ENCODE measurements at regions not wholly inside any gene's neighbourhood (a gene's known extent, or its start where the extent isn't known, plus 50 kb on each side); places are given as distances from the start of the nearest gene placed in this dataset.

- Mint-ChIP-seq H3K36me3 (ENCODE audit: insufficient read depth) (peaks cover 3% of the 10 kb centered on the region), H3K9me3 (ENCODE audit: low read depth) (peaks cover 43% of the 10 kb centered on the region), H3K27ac (no peak overlapping the region), H3K27me3 (no peaks in the 10 kb centered on the region), H3K4me1 (ENCODE audit: low read depth) (no peaks in the 10 kb centered on the region), H3K4me3 (ENCODE audit: low read depth) (no peak overlapping the region)
- DNase-seq (ENCODE audit: low spot score, unreplicated experiment), result no peak
- no peak for TF ChIP-seq CTCF (IDR thresholded peaks at IDR 0.05; ENCODE audit: unreplicated experiment)
Measured at GRCh38 chr5:35561396-35561795, 56.3 kb upstream of the SPEF2 start.

GRCh38 chr5:35557748-35558147 is 59.9 kb upstream of the SPEF2 start:
- Mint-ChIP-seq H3K9me3 (ENCODE audit: low read depth) (peaks cover 39% of the 10 kb centered on the region), H3K36me3 (ENCODE audit: insufficient read depth) (peaks cover 3% of the 10 kb centered on the region), H3K27me3 (no peaks in the 10 kb centered on the region), H3K4me1 (ENCODE audit: low read depth) (no peaks in the 10 kb centered on the region), H3K27ac (no peak overlapping the region), H3K4me3 (ENCODE audit: low read depth) (no peak overlapping the region)
- DNase-seq (ENCODE audit: low spot score, unreplicated experiment), result no peak
- no peak for TF ChIP-seq CTCF (IDR thresholded peaks at IDR 0.05; ENCODE audit: unreplicated experiment)

- no peak overlapping the region for H3K4me3 Mint-ChIP-seq (ENCODE audit: low read depth)
- DNase-seq (ENCODE audit: low spot score, unreplicated experiment), result no peak
- no peak for TF ChIP-seq CTCF (IDR thresholded peaks at IDR 0.05; ENCODE audit: unreplicated experiment)
- H3K36me3 Mint-ChIP-seq (ENCODE audit: insufficient read depth), result peaks cover 2% of the 10 kb centered on the region
- no peaks in the 10 kb centered on the region for H3K4me1 Mint-ChIP-seq (ENCODE audit: low read depth)
- H3K27ac Mint-ChIP-seq, result no peak overlapping the region
- peaks cover 34% of the 10 kb centered on the region for H3K9me3 Mint-ChIP-seq (ENCODE audit: low read depth)
- no peaks in the 10 kb centered on the region for H3K27me3 Mint-ChIP-seq
Measured at GRCh38 chr5:35557199-35557598, 60.5 kb upstream of the SPEF2 start.

- Mint-ChIP-seq H3K36me3 (ENCODE audit: insufficient read depth) (no peaks in the 10 kb centered on the region), H3K4me1 (ENCODE audit: low read depth) (no peaks in the 10 kb centered on the region), H3K9me3 (ENCODE audit: low read depth) (peaks cover 19% of the 10 kb centered on the region), H3K27me3 (no peaks in the 10 kb centered on the region), H3K4me3 (ENCODE audit: low read depth) (no peak overlapping the region), H3K27ac (no peak overlapping the region)
- TF ChIP-seq CTCF (IDR thresholded peaks at IDR 0.05; ENCODE audit: unreplicated experiment), result no peak
- DNase-seq (ENCODE audit: low spot score, unreplicated experiment), result no peak
Measured at GRCh38 chr5:35554016-35554415, 63.6 kb upstream of the SPEF2 start.

- no peak overlapping the region for H3K27ac Mint-ChIP-seq
- no peaks in the 10 kb centered on the region for H3K27me3 Mint-ChIP-seq
- H3K4me3 Mint-ChIP-seq (ENCODE audit: low read depth), result no peak overlapping the region
- no peaks in the 10 kb centered on the region for H3K9me3 Mint-ChIP-seq (ENCODE audit: low read depth)
- no peak for TF ChIP-seq CTCF (IDR thresholded peaks at IDR 0.05; ENCODE audit: unreplicated experiment)
- DNase-seq (ENCODE audit: low spot score, unreplicated experiment), result no peak
- H3K36me3 Mint-ChIP-seq (ENCODE audit: insufficient read depth), result no peaks in the 10 kb centered on the region
- no peaks in the 10 kb centered on the region for H3K4me1 Mint-ChIP-seq (ENCODE audit: low read depth)
Measured at GRCh38 chr5:35545190-35545589, 72.5 kb upstream of the SPEF2 start.
